ENCODE measurements at regions not wholly inside any gene's neighbourhood (a gene's known extent, or its start where the extent isn't known, plus 50 kb on each side); places are given as distances from the start of the nearest gene placed in this dataset.

GRCh38 chr3:66910266-66911055 lies 87.6 kb upstream of the KBTBD8 start:
- Histone ChIP-seq H3K4me3 (no peak overlapping the region), H3K4me2 (ENCODE audit: control insufficient read depth, insufficient read depth) (no peak overlapping the region), H2AFZ (ENCODE audit: control insufficient read depth, low read depth, low read length) (no peak overlapping the region), H3K27ac (ENCODE audit: control insufficient read depth, insufficient read depth) (no peak overlapping the region), H3K27me3 (replicated peaks in 1 of 2; ENCODE audit: control insufficient read depth in 2 of 2, insufficient read depth in 2 of 2, low read length in 1 of 2) (no peaks in the 10 kb centered on the region; a peak in 1 of 4 replicates), H3K36me3 (ENCODE audit: control insufficient read depth in 2 of 2, insufficient read depth in 2 of 2, low read length in 1 of 2) (no peaks in the 10 kb centered on the region), H4K20me1 (ENCODE audit: control insufficient read depth, insufficient read depth) (no peaks in the 10 kb centered on the region), H3K9ac (ENCODE audit: control insufficient read depth, insufficient read depth, low read length) (no peak overlapping the region), H3K79me2 (ENCODE audit: control insufficient read depth, insufficient read depth, low read length) (no peaks in the 10 kb centered on the region), H3K4me1 (ENCODE audit: control insufficient read depth, insufficient read depth, low read length) (no peaks in the 10 kb centered on the region), H3K9me3 (replicated peaks; ENCODE audit: control insufficient read depth, insufficient read depth, low read length) (no peaks in the 10 kb centered on the region)
- ChIA-PET POLR2A (no interaction called here), SMC1A (ENCODE audit: uncharacterized antibody, unreplicated experiment) (no interaction called here), CTCF (no interaction called here), RAD21 (ENCODE audit: unreplicated experiment) (no interaction called here)
- DNase-seq (ENCODE audit: low read depth, low spot score) (no peak), ATAC-seq (no peak), FAIRE-seq (no peak)
- intact Hi-C loops (cut with micrococcal nuclease; ENCODE audit: unreplicated experiment): no loop called here
- 42% methylated on average over 6 of the region's 6 CpGs for WGBS (ENCODE audit: insufficient coverage, insufficient replicate concordance, low lambda C conversion rate, missing lambda C conversion rate)
- BruUV-seq (replicated peaks): no TSS peak
- in situ Hi-C loops (cut with MboI): no loop called here
- TF ChIP-seq ELK1 (IDR thresholded peaks at IDR 0.05; ENCODE audit: low read depth, low read length): no peak
- no peak for TF ChIP-seq POU2F2 (IDR thresholded peaks at IDR 0.05; ENCODE audit: borderline replicate concordance, low read depth, low read length)
- no peak for TF ChIP-seq ZNF274 (IDR thresholded peaks at IDR 0.05; ENCODE audit: insufficient read depth, insufficient read length)
- TF ChIP-seq, protein P1, sequence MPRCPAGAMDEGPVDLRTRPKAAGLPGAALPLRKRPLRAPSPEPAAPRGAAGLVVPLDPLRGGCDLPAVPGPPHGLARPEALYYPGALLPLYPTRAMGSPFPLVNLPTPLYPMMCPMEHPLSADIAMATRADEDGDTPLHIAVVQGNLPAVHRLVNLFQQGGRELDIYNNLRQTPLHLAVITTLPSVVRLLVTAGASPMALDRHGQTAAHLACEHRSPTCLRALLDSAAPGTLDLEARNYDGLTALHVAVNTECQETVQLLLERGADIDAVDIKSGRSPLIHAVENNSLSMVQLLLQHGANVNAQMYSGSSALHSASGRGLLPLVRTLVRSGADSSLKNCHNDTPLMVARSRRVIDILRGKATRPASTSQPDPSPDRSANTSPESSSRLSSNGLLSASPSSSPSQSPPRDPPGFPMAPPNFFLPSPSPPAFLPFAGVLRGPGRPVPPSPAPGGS (IDR thresholded peaks at IDR 0.05; ENCODE audit: borderline replicate concordance, insufficient read depth, low read depth, low read length, poor library complexity, severe bottlenecking): no peak
- TF ChIP-seq POLR2AphosphoS5 (IDR thresholded peaks at IDR 0.05; ENCODE audit: low read length): no peak
- no peak for TF ChIP-seq NBN (IDR thresholded peaks at IDR 0.05)
- TF ChIP-seq JUND (IDR thresholded peaks at IDR 0.05; ENCODE audit: low read depth, low read length): no peak
- TF ChIP-seq PAX5 (IDR thresholded peaks at IDR 0.05; ENCODE audit: borderline replicate concordance, low read depth, low read length): no peak
- TF ChIP-seq E4F1 (IDR thresholded peaks at IDR 0.05; ENCODE audit: borderline replicate concordance, partially characterized antibody): no peak
- no peak for TF ChIP-seq SRF (IDR thresholded peaks at IDR 0.05; ENCODE audit: low read depth in 2 of 2, low read length in 2 of 2)

Data from GM12878 (cell line).